ENCODE measurements at regions not wholly inside any gene's neighbourhood (a gene's known extent, or its start where the extent isn't known, plus 50 kb on each side); places are given as distances from the start of the nearest gene placed in this dataset.
"Not testable (repeated sequence)": the region's sequence is repeated elsewhere in the genome, so short reads cannot be mapped to it uniquely, and the experiment has no call there.

GRCh38 chr6:40823917-40824891, 214.8 kb downstream of the UNC5CL start:
- peak; percentile 66 to 67 for DNase-seq (ENCODE audit: low read depth in 2 of 2)
- TF ChIP-seq, protein P1, sequence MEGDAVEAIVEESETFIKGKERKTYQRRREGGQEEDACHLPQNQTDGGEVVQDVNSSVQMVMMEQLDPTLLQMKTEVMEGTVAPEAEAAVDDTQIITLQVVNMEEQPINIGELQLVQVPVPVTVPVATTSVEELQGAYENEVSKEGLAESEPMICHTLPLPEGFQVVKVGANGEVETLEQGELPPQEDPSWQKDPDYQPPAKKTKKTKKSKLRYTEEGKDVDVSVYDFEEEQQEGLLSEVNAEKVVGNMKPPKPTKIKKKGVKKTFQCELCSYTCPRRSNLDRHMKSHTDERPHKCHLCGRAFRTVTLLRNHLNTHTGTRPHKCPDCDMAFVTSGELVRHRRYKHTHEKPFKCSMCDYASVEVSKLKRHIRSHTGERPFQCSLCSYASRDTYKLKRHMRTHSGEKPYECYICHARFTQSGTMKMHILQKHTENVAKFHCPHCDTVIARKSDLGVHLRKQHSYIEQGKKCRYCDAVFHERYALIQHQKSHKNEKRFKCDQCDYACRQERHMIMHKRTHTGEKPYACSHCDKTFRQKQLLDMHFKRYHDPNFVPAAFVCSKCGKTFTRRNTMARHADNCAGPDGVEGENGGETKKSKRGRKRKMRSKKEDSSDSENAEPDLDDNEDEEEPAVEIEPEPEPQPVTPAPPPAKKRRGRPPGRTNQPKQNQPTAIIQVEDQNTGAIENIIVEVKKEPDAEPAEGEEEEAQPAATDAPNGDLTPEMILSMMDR (IDR thresholded peaks at IDR 0.05; ENCODE audit: low read depth, low read length): peak; percentile 59

DNA sequence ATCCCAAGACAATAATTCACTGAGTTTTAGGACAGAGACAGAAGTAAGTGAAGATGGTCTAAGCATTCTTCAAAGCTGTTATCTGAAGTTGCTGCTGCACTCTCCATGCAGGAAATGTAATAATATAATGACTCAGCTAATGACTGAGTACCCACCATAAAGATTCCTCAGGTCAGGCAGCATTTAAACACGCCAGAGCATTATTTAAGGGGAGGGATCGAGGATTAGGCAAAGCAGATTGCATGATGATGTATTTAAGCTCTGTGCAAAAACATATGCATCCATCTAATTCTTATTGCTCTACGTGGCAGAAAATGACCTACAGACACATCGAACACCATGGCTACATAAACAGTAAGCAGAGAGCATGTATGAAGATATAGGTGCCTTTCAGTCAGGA, 216.4 kb downstream of the UNC5CL start:
- no peak overlapping the region for H3K4me3 ChIP-seq (replicated peaks in 1 of 2; ENCODE audit: low read depth in 2 of 2, low read length in 2 of 2)
- TF ChIP-seq, protein P1 (IDR thresholded peaks at IDR 0.05; ENCODE audit: low read depth, low read length): no peak
- DNase-seq (ENCODE audit: low read depth in 2 of 2): no peak

More at GRCh38 chr6:40823917-40824891, 214.8 kb downstream of the UNC5CL start:
- H3K4me3 ChIP-seq (replicated peaks in 1 of 2; ENCODE audit: low read depth in 2 of 2, low read length in 2 of 2): not testable (repeated sequence)

DNA sequence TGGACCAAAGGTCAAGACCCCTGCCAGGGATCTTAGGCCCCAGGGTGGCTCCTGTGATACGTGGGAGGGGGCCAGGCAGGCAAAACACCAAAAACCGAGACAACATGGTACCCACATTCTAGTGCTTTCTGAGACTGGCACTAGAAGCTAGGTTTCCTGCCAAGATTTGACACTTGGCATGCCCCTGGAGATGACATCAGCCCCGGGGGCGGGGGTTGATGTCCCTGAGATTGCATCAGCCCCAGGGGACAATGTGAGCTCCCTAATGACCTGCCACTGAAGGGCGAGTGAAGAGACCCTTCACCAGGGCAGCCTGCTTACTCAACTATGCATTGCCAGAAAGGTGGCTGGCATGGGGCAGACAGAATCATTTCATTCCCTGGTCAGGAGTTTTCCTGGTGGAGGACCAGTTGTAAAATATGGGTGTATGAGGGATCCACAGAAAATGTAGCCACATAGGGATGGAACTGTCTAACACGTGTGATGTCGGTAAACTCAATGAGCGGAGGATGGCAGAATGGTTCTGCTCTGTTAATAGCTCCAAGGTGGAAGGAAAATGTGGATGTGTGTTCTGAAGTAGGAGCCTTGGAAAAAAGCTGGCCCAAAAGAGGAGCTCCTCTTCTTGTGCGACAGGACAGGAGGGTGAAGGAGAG, 219.7 kb downstream of the UNC5CL start:
- TF ChIP-seq, protein P1 (IDR thresholded peaks at IDR 0.05; ENCODE audit: low read depth, low read length): no peak
- DNase-seq (ENCODE audit: low read depth in 2 of 2): no peak
- no peak overlapping the region for H3K4me3 ChIP-seq (replicated peaks in 1 of 2; ENCODE audit: low read depth in 2 of 2, low read length in 2 of 2)

GRCh38 chr6:40817369-40817768, 221.7 kb downstream of the UNC5CL start:
- TF ChIP-seq, protein P1 (IDR thresholded peaks at IDR 0.05; ENCODE audit: low read depth, low read length): no peak
- no peak overlapping the region for H3K4me3 ChIP-seq (replicated peaks in 1 of 2; ENCODE audit: low read depth in 2 of 2, low read length in 2 of 2)
- DNase-seq (ENCODE audit: low read depth in 2 of 2): no peak

DNA sequence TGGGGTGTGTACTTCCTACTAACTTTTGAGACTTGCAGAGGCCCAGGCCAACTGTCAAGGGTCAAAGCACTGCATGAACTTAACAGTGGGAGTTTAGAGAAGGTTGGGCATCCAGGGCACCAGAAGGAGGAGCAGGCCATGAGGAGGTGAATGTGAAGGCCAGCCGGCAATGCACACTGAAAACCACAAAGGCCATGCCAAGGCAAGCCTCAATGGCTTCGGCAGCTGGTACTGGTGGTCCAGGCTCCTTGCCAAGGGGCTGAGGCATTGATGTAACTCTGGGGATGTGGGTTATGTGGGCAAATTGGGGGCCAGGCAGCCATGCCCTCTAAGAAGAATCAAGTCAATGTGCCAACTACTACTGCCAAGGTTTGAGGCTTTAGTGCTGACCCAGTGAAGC, 222.4 kb downstream of the UNC5CL start:
- H3K4me3 ChIP-seq (replicated peaks in 1 of 2; ENCODE audit: low read depth in 2 of 2, low read length in 2 of 2): no peak overlapping the region
- no peak for DNase-seq (ENCODE audit: low read depth in 2 of 2)
- TF ChIP-seq, protein P1 (IDR thresholded peaks at IDR 0.05; ENCODE audit: low read depth, low read length): no peak

DNA sequence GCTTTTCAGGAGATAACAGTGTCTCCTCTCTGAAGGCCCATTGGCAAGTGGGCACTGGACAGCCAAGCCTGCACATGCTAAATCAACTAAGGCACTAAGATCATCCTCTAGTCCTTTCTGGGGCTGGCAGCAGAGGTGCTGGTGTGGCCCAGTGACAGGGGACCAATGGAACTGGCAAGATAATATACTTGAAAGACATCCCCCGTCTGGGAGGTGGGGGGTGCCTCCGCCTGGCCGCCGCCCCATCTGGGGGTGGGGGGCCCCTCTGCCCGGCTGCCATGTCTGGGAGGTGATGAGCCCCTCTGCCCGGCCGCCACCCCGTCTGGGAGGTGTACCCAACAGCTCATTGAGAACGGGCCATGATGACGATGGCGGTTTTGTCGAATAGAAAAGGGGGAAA, 223.3 kb downstream of the UNC5CL start:
- DNase-seq (ENCODE audit: low read depth in 2 of 2): no peak
- no peak overlapping the region for H3K4me3 ChIP-seq (replicated peaks in 1 of 2; ENCODE audit: low read depth in 2 of 2, low read length in 2 of 2)
- TF ChIP-seq, protein P1 (IDR thresholded peaks at IDR 0.05; ENCODE audit: low read depth, low read length): no peak
